GM21447 (cell line): ENCODE measurements at regions not wholly inside any gene's neighbourhood (a gene's known extent, or its start where the extent isn't known, plus 50 kb on each side); places are given as distances from the start of the nearest gene placed in this dataset.

ENCODE experiments used
- ATAC-seq: cut with Tn5 transposase; IDR thresholded peaks from one replicate; pipeline ENCODE4 v1.9.1; 2021; ENCODE audit not compliant: unreplicated experiment

DNA sequence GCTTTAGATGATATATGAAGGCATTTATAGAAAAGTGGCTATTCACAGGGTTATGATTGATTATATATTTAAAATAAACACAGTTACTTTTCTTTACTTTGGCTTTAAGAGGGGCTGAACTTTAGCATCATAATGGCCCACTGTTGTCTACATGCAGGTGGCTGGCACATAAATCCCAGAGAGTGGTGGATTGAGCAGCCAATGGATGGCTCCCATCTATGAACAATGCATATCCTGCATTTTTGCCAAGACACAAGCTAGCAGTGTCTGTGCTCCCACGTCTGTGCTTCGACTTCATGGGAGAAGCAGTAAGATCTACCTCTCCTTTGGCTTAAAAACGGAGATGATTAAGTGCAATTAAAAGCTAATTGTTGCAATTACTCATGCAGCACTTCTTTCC, 373.2 kb upstream of the CDH11 start:
- ATAC-seq = no peak

GRCh38 chr16:65494609-65495008, 372.7 kb upstream of the CDH11 start:
- ATAC-seq = no peak

- no peak for ATAC-seq
These were observed 372.2 kb upstream of the CDH11 start for GRCh38 chr16:65494080-65494479.

DNA sequence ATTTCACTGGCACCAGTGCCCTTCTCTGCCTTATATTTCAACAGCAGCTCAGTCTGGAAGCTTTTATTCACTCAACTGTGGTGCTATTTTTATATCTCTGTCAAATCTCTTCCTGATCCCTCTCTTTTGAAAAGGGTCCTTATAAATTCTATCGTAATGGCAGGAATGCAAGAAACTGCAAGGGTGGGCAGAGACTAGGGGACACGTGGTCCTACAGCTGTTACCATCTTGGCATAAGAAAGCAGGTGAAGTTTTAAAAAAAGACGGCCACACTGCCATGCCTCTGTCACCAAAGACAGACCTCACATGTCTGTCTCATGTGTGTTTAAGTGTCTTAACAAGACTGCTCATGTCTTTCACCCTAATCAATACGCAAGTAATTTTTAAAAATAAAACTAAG, 368.4 kb upstream of the CDH11 start:
- ATAC-seq = no peak

- no peak for ATAC-seq
These were observed 367.7 kb upstream of the CDH11 start for GRCh38 chr16:65489531-65490023.

DNA sequence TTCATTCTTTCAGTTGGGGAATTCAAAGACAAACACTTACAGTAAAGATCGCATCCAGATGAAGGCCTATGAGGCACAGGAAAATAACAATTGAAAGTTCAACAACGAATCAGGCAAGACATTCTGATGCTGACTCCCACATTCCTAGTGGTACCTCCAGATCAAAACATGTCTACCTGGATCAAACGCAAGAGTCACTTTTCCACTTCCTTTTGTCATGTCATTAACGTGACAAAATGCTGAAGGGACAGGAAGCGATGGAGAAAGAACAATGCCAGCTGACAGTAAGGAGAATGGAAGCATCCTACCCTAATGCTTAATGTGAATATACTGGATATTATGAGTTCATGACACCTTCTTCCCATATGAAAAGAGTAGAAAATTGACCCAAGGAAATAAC, 365.4 kb upstream of the CDH11 start:
- ATAC-seq = no peak

GRCh38 chr16:65481956-65482355, 360.1 kb upstream of the CDH11 start:
- no peak for ATAC-seq

DNA sequence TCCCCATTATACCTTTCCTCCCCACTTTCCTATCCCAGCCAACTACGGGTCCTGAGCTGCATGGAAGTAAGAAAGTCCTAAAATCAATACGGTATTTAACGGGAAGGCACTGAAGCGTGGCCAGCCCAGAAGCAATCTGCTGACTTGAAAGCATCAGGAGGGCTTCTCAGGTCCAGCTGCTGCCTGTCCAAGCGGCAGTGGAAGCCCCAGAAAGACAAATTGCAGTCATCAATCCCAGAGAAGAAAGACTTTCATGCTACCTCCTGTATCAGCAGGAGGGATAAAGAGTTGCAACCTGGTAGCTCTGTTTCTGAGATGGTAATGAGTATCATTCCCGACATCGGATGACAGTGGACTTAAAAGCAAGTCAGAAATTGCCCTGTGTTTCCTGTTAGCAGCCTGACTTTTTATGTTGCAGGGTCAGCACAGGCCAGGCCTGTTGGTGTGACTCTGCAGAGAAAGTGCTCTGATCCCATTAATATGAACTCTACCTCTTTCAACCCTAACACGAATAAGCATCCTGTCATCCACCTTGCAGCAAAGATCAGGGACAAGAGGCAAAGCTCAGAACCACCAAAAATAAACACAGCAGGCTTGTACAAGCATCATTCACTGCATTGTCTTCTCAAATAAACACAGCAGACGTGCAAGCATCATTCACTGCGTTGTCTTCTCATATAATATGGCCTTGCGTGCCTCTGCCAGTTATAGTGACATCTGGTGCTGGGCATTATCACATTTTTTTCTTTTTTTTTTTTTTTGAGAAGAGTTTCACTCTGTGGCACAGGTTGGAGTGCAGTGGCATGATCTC, 358.6 kb upstream of the CDH11 start:
- no peak for ATAC-seq

- no peak for ATAC-seq
These were observed 354.6 kb upstream of the CDH11 start for GRCh38 chr16:65476448-65476955.

GRCh38 chr16:65473699-65474098, 351.8 kb upstream of the CDH11 start:
- no peak for ATAC-seq

GRCh38 chr16:65469116-65469515, 347.3 kb upstream of the CDH11 start:
- no peak for ATAC-seq

DNA sequence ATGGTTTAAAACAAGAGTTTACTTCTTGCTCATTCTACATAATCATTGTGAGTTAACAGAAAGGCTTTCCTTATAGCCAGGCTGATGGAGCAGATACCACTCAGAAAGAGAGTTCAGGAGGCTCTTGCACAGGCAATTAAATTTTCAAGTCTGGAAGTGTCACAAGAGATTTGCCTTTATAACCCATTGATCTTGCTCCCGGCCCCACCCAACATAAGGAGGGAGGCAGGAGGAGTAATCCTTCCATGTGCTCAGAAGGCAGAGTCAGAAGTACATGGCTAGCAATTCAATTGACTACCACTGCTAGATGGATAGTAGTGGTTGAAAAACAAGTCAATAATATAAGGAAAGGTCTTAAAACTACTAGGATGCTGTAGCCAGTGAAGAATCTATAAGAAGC, 346.3 kb upstream of the CDH11 start:
- no peak for ATAC-seq

DNA sequence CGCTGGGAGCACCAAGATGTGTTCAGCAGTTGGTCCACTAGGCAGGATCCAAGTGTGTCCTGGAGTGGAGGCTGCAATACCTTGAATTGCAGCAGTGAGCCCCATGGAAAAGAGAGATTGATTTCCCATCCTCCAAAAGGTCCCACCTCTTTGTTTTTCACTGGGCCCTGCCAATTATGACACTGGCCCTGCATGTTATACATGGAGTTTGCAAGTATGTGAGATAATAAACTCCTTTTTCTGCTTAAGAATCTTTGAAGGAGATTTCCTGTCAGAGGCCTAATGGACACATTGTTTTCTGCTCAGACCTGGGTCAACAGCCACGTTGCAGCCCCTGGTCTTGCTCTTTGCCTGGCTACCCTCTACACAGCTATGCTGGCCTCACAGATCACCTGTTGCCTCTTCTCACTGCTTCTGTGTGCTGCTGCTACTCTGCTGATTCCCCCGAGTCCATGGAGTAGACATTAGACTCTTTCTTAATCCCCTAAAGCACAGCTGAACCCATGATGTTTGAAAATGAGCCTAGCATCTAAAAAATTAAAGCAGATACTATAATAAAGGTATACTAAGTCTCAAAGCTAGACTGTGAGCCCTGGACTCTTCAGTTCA, 341.9 kb upstream of the CDH11 start:
- no peak for ATAC-seq

DNA sequence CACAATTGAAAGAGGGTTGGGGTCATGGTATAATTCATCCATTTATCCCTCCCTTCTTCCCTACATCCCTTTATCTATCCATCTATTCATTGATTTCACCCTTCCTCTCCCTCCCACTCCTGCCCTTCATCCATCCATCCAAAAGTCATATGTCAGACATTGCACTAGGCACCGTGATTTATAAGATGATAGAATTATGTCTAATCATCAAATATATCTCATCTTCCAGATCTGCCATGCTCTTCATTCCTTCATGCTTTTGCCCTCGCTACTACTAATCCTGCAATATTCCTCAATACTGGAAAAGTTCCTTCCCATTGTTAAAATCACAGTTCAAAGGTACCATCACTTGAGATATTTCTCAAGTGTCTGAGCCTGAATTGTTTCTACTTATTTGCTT, 335.2 kb upstream of the CDH11 start:
- no peak for ATAC-seq

GRCh38 chr16:65455761-65456160, 333.9 kb upstream of the CDH11 start:
- no peak for ATAC-seq

DNA sequence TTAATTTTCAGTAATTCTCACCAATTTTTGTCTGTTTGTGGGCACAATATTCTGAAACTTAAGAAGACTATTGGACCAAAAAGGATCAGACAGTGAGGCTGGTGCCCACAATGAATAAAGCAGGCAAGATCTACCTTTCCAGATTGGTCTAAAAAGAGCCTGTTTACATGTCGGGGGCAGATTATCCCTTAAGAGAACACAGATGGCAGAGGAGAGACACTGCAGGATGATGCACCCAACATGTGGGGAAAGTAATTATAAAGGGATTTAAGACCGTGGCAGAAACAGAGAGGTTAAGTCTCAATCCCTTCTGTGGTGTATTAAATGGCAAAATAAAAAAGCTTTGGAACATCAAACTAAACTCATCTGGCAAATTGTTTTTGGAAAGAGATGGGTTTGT, 331.8 kb upstream of the CDH11 start:
- no peak for ATAC-seq

- ATAC-seq = no peak
These were observed 327.7 kb upstream of the CDH11 start for GRCh38 chr16:65449526-65449925.

GRCh38 chr16:65446427-65446826, 324.6 kb upstream of the CDH11 start:
- no peak for ATAC-seq

DNA sequence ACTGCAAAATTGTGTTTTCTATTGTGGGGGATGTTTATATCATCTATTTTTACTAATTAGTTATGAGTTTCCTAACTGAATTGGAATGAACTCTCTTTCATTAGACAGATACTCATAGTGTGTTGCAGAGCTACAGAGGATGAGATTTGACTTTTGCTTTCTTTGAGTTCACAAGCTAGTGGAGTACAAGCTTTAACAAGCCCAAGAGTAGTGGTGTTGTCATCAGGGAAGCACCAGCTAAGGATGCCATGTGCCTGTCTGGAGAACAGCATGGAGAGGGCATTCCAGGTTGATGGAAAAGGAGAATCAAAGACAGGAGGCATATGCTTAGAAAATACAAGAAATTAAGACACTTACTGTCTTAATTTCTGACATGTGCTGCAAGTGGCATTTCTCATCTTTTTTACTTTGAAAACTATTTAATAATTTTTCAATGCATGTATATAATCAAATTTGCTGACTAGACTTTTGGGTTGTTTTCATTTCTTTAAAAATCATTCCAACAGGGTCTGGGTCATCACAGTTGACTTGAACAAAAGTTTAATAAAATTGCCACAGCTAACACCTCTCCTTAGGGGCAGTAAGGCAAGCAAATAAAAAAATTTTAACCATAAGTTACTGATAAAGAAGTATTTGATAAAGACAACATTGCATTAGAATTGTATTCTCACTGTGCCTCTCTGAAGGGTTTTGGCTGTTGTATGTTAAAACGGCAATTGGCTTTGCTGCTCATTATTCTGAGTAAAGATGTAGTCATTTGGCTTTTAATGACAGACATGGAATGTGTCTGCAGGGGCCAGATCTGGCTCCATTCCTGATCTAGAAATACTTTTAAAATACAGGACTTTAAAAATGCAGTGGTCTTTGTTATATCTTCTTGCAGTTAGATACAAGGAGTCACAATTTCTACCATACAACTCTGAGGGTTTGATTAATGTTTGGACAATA, 323.7 kb upstream of the CDH11 start:
- no peak for ATAC-seq

DNA sequence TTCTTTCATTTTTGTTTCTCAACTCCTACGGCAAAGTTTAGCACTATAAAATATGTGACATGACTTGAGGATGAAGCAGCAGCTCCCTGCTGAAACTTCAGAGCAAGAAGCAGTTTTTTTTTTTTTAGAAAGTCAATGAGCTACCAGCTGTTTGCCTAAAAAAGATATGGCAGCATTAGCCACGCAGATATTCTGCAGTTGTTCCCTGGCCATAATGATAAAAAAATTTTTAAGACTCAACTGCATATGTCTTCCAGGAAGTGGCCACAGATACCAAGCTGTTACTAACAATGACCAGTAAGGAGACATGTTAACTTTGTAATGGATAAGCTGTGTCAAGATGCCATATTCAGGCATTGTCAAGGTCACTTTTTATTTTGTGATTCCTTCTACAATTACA, 319.6 kb upstream of the CDH11 start:
- no peak for ATAC-seq

DNA sequence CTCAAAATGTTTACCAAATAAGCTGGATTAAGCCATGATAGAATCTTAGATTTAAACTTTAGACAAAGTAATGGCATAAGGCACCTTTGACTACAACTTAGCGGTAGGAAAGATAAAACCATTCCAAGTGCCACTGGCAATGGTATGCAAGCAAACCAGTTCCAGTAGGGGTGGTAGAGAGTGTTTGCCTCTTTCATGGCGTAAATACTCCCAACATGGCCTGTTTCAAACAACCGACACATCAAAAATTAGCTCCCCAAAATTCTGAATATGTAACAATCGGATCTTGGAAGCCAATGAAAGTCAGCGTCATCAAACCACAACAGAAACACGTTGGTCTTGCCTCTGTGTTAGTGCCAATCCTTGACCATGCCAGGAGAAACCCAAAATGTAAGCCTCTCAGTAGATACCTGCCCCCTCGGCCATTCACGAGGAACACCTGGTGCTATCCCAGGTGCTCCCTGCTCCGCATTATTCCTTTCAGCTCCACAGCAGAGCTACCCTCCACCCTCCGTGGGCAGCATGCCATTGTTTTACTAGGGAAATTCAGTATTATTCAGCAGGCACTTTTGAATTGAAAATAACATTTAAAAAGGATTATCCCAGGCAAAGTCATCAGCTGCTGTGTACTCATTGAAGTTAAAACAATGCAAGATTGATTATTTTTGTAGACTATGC, 307.8 kb upstream of the CDH11 start:
- no peak for ATAC-seq
